ENCODE measurements at regions not wholly inside any gene's neighbourhood (a gene's known extent, or its start where the extent isn't known, plus 50 kb on each side); places are given as distances from the start of the nearest gene placed in this dataset.

GRCh38 chr1:116260621-116261020, 112.4 kb upstream of the ATP1A1 start:
- TF ChIP-seq, protein P1, sequence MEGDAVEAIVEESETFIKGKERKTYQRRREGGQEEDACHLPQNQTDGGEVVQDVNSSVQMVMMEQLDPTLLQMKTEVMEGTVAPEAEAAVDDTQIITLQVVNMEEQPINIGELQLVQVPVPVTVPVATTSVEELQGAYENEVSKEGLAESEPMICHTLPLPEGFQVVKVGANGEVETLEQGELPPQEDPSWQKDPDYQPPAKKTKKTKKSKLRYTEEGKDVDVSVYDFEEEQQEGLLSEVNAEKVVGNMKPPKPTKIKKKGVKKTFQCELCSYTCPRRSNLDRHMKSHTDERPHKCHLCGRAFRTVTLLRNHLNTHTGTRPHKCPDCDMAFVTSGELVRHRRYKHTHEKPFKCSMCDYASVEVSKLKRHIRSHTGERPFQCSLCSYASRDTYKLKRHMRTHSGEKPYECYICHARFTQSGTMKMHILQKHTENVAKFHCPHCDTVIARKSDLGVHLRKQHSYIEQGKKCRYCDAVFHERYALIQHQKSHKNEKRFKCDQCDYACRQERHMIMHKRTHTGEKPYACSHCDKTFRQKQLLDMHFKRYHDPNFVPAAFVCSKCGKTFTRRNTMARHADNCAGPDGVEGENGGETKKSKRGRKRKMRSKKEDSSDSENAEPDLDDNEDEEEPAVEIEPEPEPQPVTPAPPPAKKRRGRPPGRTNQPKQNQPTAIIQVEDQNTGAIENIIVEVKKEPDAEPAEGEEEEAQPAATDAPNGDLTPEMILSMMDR (IDR thresholded peaks at IDR 0.05), result no peak
- TF ChIP-seq POLR2A (IDR thresholded peaks at IDR 0.05) (no peak), POLR2AphosphoS5 (IDR thresholded peaks at IDR 0.05) (no peak), EP300 (IDR thresholded peaks at IDR 0.05; ENCODE audit: low read depth) (no peak)

Measured in transverse colon (tissue), 4 donors.